Liver (tissue), 8 donors: ENCODE measurements at regions not wholly inside any gene's neighbourhood (a gene's known extent, or its start where the extent isn't known, plus 50 kb on each side); places are given as distances from the start of the nearest gene placed in this dataset.

ENCODE experiments used
- DNase-seq: peaks from one replicate; pipeline ENCODE4 v3.0.0-alpha.2; 2017; ENCODE audit warnings: low spot score
- H3K27ac ChIP-seq, 2 donors: one replicate each; pipeline ENCODE4 v1.7.0; 2013; ENCODE audit warnings: inconsistent platforms in 2 of 2, low read length in 2 of 2, control low read depth in 1 of 2, low read depth in 1 of 2, mild to moderate bottlenecking in 1 of 2
- H3K27me3 ChIP-seq, 4 donors: one replicate each; pipeline versions ENCODE4 v1.6.1 to v1.7.0; 2013; ENCODE audit warnings: low read length in 3 of 4, inconsistent platforms in 1 of 4, mild to moderate bottlenecking in 1 of 4, moderate library complexity in 1 of 4; ENCODE audit not compliant: control insufficient read depth in 4 of 4, insufficient read depth in 4 of 4
- H3K36me3 ChIP-seq, 4 donors: one replicate each; pipeline versions ENCODE4 v1.6.1 to v1.7.0; 2013; ENCODE audit warnings: low read length in 3 of 4, mild to moderate bottlenecking in 3 of 4, low read depth in 1 of 4, moderate library complexity in 1 of 4; ENCODE audit not compliant: control insufficient read depth in 4 of 4, insufficient read depth in 3 of 4
- H3K4me1 ChIP-seq, 4 donors: one replicate each; pipeline versions ENCODE4 v1.6.1 to v1.7.0; 2013; ENCODE audit warnings: low read length in 3 of 4, mild to moderate bottlenecking in 3 of 4, moderate library complexity in 1 of 4; ENCODE audit not compliant: control insufficient read depth in 4 of 4, insufficient read depth in 4 of 4
- H3K4me3 ChIP-seq, 3 donors: one replicate each; pipeline versions ENCODE4 v1.6.1 to v1.7.0; 2013; ENCODE audit warnings: low read length in 3 of 3, control low read depth in 1 of 3, low read depth in 1 of 3, mild to moderate bottlenecking in 1 of 3
- H3K9ac ChIP-seq, 2 donors: one replicate each; pipeline ENCODE4 v1.7.0; 2013; ENCODE audit warnings: low read length in 2 of 2, mild to moderate bottlenecking in 2 of 2, moderate library complexity in 2 of 2, control low read depth in 1 of 2, low read depth in 1 of 2
- H3K9me3 ChIP-seq, 4 donors: one replicate each; pipeline versions ENCODE4 v1.6.1 to v1.7.0; 2013; ENCODE audit warnings: low read length in 3 of 4; ENCODE audit not compliant: control insufficient read depth in 4 of 4
- ATF3 ChIP-seq: IDR thresholded peaks from 2 replicates; pipeline ENCODE4 v1.6.1; 2016; ENCODE audit warnings: antibody characterized with exemption
- CTCF ChIP-seq: fragments of 150-350 bp; IDR thresholded peaks from 2 replicates; pipeline ENCODE4 v1.5.1; 2017; ENCODE audit warnings: improper control_type of control experiment, low read depth, low read length; ENCODE audit not compliant: missing input control
- EGR1 ChIP-seq, 2 donors: IDR thresholded peaks; 2 replicates each; pipeline ENCODE4 v1.6.1; 2016 to 2018; ENCODE audit warnings: antibody characterized with exemption in 2 of 2, low read depth in 2 of 2
- FOXA1 ChIP-seq: IDR thresholded peaks from 2 replicates; pipeline ENCODE4 v1.6.1; 2016; ENCODE audit warnings: antibody characterized with exemption
- FOXA2 ChIP-seq: IDR thresholded peaks from 2 replicates; pipeline ENCODE4 v1.6.1; 2016; ENCODE audit warnings: antibody characterized with exemption
- GABPA ChIP-seq, 2 donors: IDR thresholded peaks in 1 of 2; conservative IDR thresholded peaks in 1 of 2; 2 replicates each; pipeline ENCODE4 v1.6.1; 2016; ENCODE audit warnings: antibody characterized with exemption in 2 of 2, mild to moderate bottlenecking in 1 of 2, moderate library complexity in 1 of 2
- HNF4A ChIP-seq, 2 donors: conservative IDR thresholded peaks; 2 replicates each; pipeline ENCODE4 v1.6.1; 2016; ENCODE audit warnings: antibody characterized with exemption in 2 of 2, mild to moderate bottlenecking in 2 of 2
- HNF4G ChIP-seq: IDR thresholded peaks from 2 replicates; pipeline ENCODE4 v1.6.1; 2016; ENCODE audit warnings: antibody characterized with exemption
- JUND ChIP-seq, 2 donors: IDR thresholded peaks; 2 replicates each; pipeline ENCODE4 v1.6.1; 2016; ENCODE audit warnings: antibody characterized with exemption in 2 of 2
- MAX ChIP-seq: IDR thresholded peaks from 2 replicates; pipeline ENCODE4 v1.6.1; 2016; ENCODE audit warnings: antibody characterized with exemption
- NR2F2 ChIP-seq: IDR thresholded peaks from 2 replicates; pipeline ENCODE4 v1.6.1; 2016; ENCODE audit warnings: antibody characterized with exemption
- RAD21 ChIP-seq, 2 donors: IDR thresholded peaks; 2 replicates each; pipeline ENCODE4 v1.6.1; 2016; ENCODE audit warnings: antibody characterized with exemption in 2 of 2, mild to moderate bottlenecking in 2 of 2
- SP1 ChIP-seq: IDR thresholded peaks from 2 replicates; pipeline ENCODE4 v1.6.1; 2018; ENCODE audit warnings: antibody characterized with exemption, mild to moderate bottlenecking
- YY1 ChIP-seq: IDR thresholded peaks from 2 replicates; pipeline ENCODE4 v1.6.1; 2016; ENCODE audit warnings: antibody characterized with exemption, mild to moderate bottlenecking
- WGBS: extraction: QIAGEN DNeasy Blood & Tissue Kit; methylation state at CpG from one replicate; pipeline ENCODE4 v1.1.7; 2013; 5-methylcytosine and 5-hydroxymethylcytosine counted together
- donor health status: healthy.
- donor health status: healthy.
- donor health status: healthy.
- donor health status: healthy.
- donor health status: healthy.

DNA sequence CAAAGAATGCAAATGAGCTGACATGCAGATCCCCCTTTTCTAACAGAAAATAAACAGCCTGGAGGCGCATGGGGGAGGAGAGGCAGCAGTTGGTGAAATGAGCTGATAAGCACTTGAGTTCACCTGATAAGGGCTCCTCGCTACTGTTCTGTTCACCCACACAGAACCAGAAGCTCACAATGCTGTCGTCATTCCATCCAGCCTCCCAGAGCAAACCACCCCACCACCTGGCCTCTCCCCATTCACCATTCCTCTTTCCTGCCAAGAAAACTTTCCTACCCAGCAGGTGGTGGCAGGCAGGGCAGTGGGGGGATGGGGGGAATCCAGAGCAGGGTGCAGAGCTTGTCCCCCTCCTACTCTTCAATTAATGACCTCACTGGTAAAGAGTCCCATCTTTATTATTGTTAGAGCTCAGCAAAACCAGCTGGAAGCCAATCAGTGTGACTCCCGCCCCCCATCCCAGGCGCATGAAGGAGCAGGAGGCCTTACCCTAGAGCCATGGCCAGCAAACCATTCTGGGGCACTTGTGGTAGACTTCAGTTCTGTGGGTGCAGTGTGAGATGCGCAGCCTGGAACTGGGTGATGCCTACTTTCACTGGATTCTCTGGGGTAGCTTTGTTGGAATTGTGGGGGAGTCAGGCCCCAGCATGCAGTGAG lies 350.3 kb downstream of the ZIC3 start:
- H3K9ac ChIP-seq, result no peak overlapping the region
- 34% methylated on average over 6 of the region's 6 CpGs for WGBS
- no peak for TF ChIP-seq NR2F2
- TF ChIP-seq FOXA1, result no peak
- no peak for TF ChIP-seq SP1
- TF ChIP-seq FOXA2, result no peak
- TF ChIP-seq EGR1 (IDR thresholded peaks at IDR 0.05; ENCODE audit: low read depth in 2 of 2), result no peak
- no peak for TF ChIP-seq YY1
- TF ChIP-seq RAD21 (IDR thresholded peaks at IDR 0.05), result no peak
- TF ChIP-seq JUND (IDR thresholded peaks at IDR 0.05), result no peak
- no peak for TF ChIP-seq HNF4A (conservative IDR thresholded peaks at IDR 0.05)
- TF ChIP-seq HNF4G, result no peak
- no peak for TF ChIP-seq CTCF
- TF ChIP-seq MAX, result no peak
- TF ChIP-seq ATF3, result no peak
- no peak for TF ChIP-seq GABPA (IDR thresholded peaks at IDR 0.05 in 1 of 2, conservative IDR thresholded peaks at IDR 0.05 in 1 of 2)
- H3K36me3 ChIP-seq, result no peaks in the 10 kb centered on the region
- DNase-seq, result no peak
- H3K4me3 ChIP-seq, result no peak overlapping the region
- H3K4me1 ChIP-seq, result no peaks in the 10 kb centered on the region
- no peak overlapping the region for H3K27ac ChIP-seq
- no peaks in the 10 kb centered on the region for H3K27me3 ChIP-seq
- no peaks in the 10 kb centered on the region for H3K9me3 ChIP-seq

DNA sequence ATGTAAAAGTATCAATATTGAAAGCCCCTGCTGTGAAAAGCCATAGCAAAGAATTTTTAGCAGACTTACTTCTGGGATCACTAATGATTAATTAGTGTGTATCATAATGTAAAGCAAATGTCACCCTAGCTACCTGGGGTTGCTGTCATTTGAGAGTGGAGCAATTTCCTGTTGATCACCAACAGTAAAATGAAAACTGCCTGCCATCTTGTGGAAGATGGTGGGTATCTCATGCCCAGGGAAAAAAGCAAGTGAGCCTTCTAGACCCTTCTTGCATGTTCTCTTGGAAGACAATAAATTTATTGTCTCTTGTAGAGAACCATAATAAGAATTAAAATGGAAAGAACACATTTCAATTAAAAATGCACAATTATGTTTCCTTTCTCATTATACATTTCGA lies 360.2 kb downstream of the ZIC3 start:
- TF ChIP-seq SP1 (no peak), ATF3 (no peak), RAD21 (IDR thresholded peaks at IDR 0.05) (peak in 1 of 2 donors; percentile 34), CTCF (peak; percentile 9), NR2F2 (no peak)
- Histone ChIP-seq H3K4me1 (no peaks in the 10 kb centered on the region), H3K27ac (no peak overlapping the region), H3K36me3 (no peaks in the 10 kb centered on the region), H3K27me3 (no peaks in the 10 kb centered on the region), H3K9ac (no peak overlapping the region), H3K9me3 (no peaks in the 10 kb centered on the region), H3K4me3 (no peak overlapping the region)
- 20% methylated on average over 1 of the region's 1 CpG for WGBS
- no peak for DNase-seq
